AG04450 (cell line): ENCODE measurements at regions not wholly inside any gene's neighbourhood (a gene's known extent, or its start where the extent isn't known, plus 50 kb on each side); places are given as distances from the start of the nearest gene placed in this dataset.

Experiments used
- CTCF ChIA-PET: fragments of 300-600, 350-600 bp; formaldehyde crosslinking; extraction: SDS; loops from one replicate; lab custom pipeline; 2022; ENCODE audit warnings: antibody characterized with exemption, inconsistent platforms; lab: Charles Lee
- POLR2A ChIA-PET: fragments of 350-600 bp; formaldehyde crosslinking; extraction: SDS; loops from one replicate; lab custom pipeline; 2021; ENCODE audit warnings: antibody characterized with exemption, inconsistent platforms; lab: Yijun Ruan, JAX
- DNase-seq: peaks from one replicate; pipeline ENCODE4 v3.0.0-alpha.2; 2011; ENCODE audit warnings: low read depth, low spot score
- H3K27ac ChIP-seq: one replicate; pipeline ENCODE4 v1.5.1; 2012; ENCODE audit warnings: low read depth, low read length, control low read depth
- H3K27me3 ChIP-seq: one replicate; pipeline ENCODE4 v1.6.0; 2012; ENCODE audit warnings: low read length; ENCODE audit not compliant: control insufficient read depth, insufficient read depth
- H3K4me3 ChIP-seq: 2 replicates; pipeline ENCODE4 v1.5.1; 2011; ENCODE audit warnings: mild to moderate bottlenecking, low read depth, low read length, control low read depth
- H3K9me3 ChIP-seq: 2 replicates; pipeline ENCODE4 v1.5.1; 2012; ENCODE audit warnings: low read length; ENCODE audit not compliant: control insufficient read depth, insufficient read depth
- TF ChIP-seq, protein P1 (sequence below): IDR thresholded peaks from 2 replicates; pipeline ENCODE4 v1.5.1; 2011; ENCODE audit warnings: low read depth, low read length, control low read depth, inconsistent platforms

DNA sequence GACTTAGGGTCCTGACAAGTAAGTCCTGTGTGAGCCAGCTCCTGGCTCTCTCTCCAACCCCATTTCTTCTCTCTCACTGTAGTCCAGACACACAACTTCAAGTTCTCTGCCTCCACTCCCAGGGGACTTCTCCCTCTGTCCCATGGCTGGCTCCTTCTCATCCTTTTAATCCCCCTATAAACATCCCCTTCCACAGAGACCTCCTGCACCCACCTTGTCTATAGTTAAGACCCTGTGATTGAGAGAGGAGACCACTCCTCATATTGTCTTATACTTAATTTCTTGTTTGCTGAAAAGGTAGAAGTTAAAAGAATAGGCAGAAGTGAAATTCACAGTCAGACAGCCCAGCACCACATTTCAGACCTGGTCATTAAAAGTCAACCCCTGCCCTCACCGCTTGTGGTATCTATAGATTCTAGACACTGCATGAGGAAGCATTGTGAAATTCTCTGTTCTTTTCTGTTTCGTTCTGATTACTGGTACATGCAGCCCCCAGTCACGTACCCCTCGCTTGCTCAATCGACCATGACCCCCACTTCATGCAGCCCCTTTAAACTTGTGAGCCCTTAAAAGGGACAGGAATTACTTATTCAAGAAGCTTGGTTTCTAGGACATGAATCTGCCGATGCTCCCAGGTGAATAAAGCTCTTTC, 125.6 kb upstream of the FRMD4A start:
- H3K9me3 ChIP-seq: peaks cover 10% of the 10 kb centered on the region; the same call in 1 of the 2 replicates
- TF ChIP-seq, protein P1, sequence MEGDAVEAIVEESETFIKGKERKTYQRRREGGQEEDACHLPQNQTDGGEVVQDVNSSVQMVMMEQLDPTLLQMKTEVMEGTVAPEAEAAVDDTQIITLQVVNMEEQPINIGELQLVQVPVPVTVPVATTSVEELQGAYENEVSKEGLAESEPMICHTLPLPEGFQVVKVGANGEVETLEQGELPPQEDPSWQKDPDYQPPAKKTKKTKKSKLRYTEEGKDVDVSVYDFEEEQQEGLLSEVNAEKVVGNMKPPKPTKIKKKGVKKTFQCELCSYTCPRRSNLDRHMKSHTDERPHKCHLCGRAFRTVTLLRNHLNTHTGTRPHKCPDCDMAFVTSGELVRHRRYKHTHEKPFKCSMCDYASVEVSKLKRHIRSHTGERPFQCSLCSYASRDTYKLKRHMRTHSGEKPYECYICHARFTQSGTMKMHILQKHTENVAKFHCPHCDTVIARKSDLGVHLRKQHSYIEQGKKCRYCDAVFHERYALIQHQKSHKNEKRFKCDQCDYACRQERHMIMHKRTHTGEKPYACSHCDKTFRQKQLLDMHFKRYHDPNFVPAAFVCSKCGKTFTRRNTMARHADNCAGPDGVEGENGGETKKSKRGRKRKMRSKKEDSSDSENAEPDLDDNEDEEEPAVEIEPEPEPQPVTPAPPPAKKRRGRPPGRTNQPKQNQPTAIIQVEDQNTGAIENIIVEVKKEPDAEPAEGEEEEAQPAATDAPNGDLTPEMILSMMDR: no peak
- H3K4me3 ChIP-seq: no peak overlapping the region
- peaks cover 2% of the 10 kb centered on the region for H3K27me3 ChIP-seq
- ChIA-PET POLR2A (no interaction called here), CTCF (no interaction called here)
- no peak overlapping the region for H3K27ac ChIP-seq
- DNase-seq: no peak

DNA sequence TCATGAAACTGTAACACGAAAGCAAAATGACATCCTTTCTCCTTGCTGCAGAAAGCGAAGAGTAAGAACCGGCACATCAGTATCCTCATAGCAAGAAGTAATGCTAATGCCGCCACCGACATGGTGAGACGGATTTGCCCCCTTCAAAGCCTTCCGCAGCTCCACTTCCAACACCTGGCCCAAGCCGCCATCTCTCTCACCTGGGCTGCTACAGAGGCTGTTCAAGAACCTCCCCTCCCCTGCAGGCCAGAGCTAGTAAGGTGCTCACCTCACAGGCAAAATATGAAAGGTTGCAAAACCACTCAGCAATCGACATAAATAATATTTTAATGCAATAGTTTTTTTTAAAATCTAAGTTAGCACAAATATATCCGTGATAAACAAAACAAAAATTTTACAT, 123.9 kb upstream of the FRMD4A start:
- no peak overlapping the region for H3K27ac ChIP-seq
- DNase-seq: no peak
- ChIA-PET POLR2A (interaction anchor here (0.6 kb wide), 1 partner anchor 137 kb away, joined by 3 read pairs; no protein-coding TSS in a partner anchor), CTCF (no interaction called here)
- H3K27me3 ChIP-seq: peaks cover 2% of the 10 kb centered on the region
- no peak overlapping the region for H3K4me3 ChIP-seq
- TF ChIP-seq, protein P1: no peak
- H3K9me3 ChIP-seq: peaks cover 10% of the 10 kb centered on the region; the same call in 1 of the 2 replicates

DNA sequence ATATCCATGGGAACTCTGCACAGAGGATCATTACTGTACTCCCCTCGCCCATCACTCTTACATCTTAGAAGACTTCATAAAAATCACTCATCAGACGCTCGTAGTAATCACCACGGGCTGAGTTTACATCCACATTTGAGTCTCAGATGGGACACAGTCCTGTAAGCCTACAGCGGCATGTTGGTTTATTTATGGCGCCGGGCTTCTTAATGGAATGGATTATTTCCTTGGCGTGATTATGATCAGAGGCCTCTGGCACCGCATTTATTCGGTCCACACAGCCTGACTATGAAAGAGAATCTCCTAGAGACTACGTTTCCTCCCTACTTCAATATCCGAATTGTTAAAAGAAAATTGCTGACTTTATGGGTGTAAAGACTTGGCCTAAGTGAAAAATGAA, 123.5 kb upstream of the FRMD4A start:
- no peak overlapping the region for H3K4me3 ChIP-seq
- TF ChIP-seq, protein P1: no peak
- no peak for DNase-seq
- peaks cover 10% of the 10 kb centered on the region; the same call in 1 of the 2 replicates for H3K9me3 ChIP-seq
- peaks cover 2% of the 10 kb centered on the region for H3K27me3 ChIP-seq
- POLR2A ChIA-PET: no interaction called here
- no peak overlapping the region for H3K27ac ChIP-seq
- CTCF ChIA-PET: interaction anchor here (0.6 kb wide), 2 partner anchors 130 to 384 kb away, joined by 3 to 6 read pairs; partner anchors contain the start of genes CDNF, HSPA14 and MSANTD7

DNA sequence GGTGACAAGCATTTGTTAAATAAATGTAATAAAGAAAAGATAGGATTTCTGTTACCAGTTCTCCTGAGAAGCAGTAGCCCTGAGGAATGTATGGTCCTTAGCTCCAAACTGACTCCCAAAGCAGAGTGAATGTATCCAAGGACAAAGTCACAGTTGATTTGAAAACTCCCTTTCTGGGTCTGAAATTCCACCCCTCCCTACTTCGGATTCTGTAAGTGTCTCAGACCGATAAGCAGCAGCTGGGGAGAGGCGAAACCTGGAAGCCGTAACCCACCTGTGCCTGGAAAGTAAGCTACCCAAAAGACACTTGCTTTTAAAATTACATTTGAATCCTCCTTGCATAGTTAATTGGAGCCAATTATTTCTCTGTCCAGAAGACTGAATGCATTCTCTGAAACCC, 122.9 kb upstream of the FRMD4A start:
- ChIA-PET CTCF (interaction anchor here (0.6 to 0.7 kb wide), 4 partner anchors 23 to 384 kb away, joined by 3 to 6 read pairs (median 4); partner anchors contain the start of genes CDNF, HSPA14 and MSANTD7), POLR2A (no interaction called here)

DNA sequence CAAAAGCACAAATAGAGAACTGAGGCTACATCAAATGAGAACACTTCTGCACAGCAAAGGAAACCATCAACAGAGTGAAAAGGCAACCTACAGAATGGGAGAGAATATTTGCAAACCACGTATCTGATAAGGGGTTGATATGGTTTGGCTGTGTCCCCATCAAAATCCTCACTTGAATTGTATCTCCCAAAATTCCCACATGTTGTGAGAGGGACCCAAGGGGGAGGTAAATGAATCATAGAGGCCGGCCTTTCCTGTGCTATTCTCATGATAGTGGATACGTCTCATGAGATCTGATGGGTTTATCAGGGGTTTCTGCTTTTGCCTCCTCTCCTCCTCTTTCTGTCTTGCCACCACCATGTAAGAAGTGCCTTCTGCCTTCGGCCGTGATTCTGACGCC, 120.6 kb upstream of the FRMD4A start:
- Histone ChIP-seq H3K9me3 (no peaks in the 10 kb centered on the region), H3K27me3 (peaks cover 2% of the 10 kb centered on the region), H3K27ac (no peak overlapping the region), H3K4me3 (no peak overlapping the region)
- DNase-seq: no peak
- TF ChIP-seq, protein P1: no peak
- ChIA-PET CTCF (no interaction called here), POLR2A (no interaction called here)

More for the DNA sequence above, 122.9 kb upstream of the FRMD4A start:
- TF ChIP-seq, protein P1: no peak
- DNase-seq: no peak
- no peak overlapping the region for H3K27ac ChIP-seq
- peaks cover 2% of the 10 kb centered on the region for H3K27me3 ChIP-seq
- no peak overlapping the region for H3K4me3 ChIP-seq
- H3K9me3 ChIP-seq: peaks cover 6% of the 10 kb centered on the region; the same call in 1 of the 2 replicates
